MM.1S (cell line): ENCODE measurements at regions not wholly inside any gene's neighbourhood (a gene's known extent, or its start where the extent isn't known, plus 50 kb on each side); places are given as distances from the start of the nearest gene placed in this dataset.

ENCODE experiments used
- DNase-seq: peaks from one replicate; pipeline ENCODE4 v3.0.0-alpha.2; 2015
- H2AFZ ChIP-seq: fragments of 300-600 bp; sonication (generic); 2 replicates; pipeline ENCODE4 v1.6.0; 2016; ENCODE audit warnings: antibody characterized with exemption, low read length
- H3F3A ChIP-seq: fragments of 300-600 bp; sonication (generic); 2 replicates; pipeline ENCODE4 v1.6.1; 2016; ENCODE audit warnings: mild to moderate bottlenecking, antibody characterized with exemption, low read length, moderate library complexity, mixed read lengths; ENCODE audit not compliant: insufficient read depth
- H3K27ac ChIP-seq: fragments of 300-600 bp; sonication (generic); 2 replicates; pipeline ENCODE4 v1.5.1; 2016; ENCODE audit warnings: mild to moderate bottlenecking, low read length
- H3K27me3 ChIP-seq: fragments of 300-600 bp; sonication (generic); replicated peaks from 2 replicates; pipeline ENCODE4 v1.6.0; 2016; ENCODE audit warnings: low read length; ENCODE audit not compliant: insufficient read depth
- H3K36me3 ChIP-seq: fragments of 300-600 bp; sonication (generic); replicated peaks from 2 replicates; pipeline ENCODE4 v1.6.1; 2016; ENCODE audit warnings: mild to moderate bottlenecking, low read length, mixed read lengths; ENCODE audit not compliant: insufficient read depth
- H3K4me1 ChIP-seq: fragments of 300-600 bp; sonication (generic); 2 replicates; pipeline ENCODE4 v1.6.1; 2016; ENCODE audit warnings: low read length, mixed read lengths
- H3K4me2 ChIP-seq: fragments of 300-600 bp; sonication (generic); 2 replicates; pipeline ENCODE4 v1.6.0; 2016; ENCODE audit warnings: low read depth, low read length
- H3K4me3 ChIP-seq: fragments of 300-600 bp; sonication (generic); 2 replicates; pipeline ENCODE4 v1.5.1; 2016; ENCODE audit warnings: low read length, mixed read lengths
- H3K79me2 ChIP-seq: fragments of 300-600 bp; sonication (generic); 2 replicates; pipeline ENCODE4 v1.6.1; 2016; ENCODE audit warnings: mixed run types, low read length, mixed read lengths
- H3K9ac ChIP-seq: fragments of 300-600 bp; sonication (generic); 2 replicates; pipeline ENCODE4 v1.6.1; 2016; ENCODE audit warnings: low read length, mixed read lengths
- H3K9me2 ChIP-seq: fragments of 300-600 bp; sonication (generic); replicated peaks from 2 replicates; pipeline ENCODE4 v1.6.1; 2016; ENCODE audit warnings: mild to moderate bottlenecking, low read length, mixed read lengths; ENCODE audit not compliant: insufficient read depth
- H3K9me3 ChIP-seq: fragments of 300-600 bp; sonication (generic); replicated peaks from 2 replicates; pipeline ENCODE4 v1.6.1; 2016; ENCODE audit warnings: mild to moderate bottlenecking, low read length, mixed read lengths; ENCODE audit not compliant: insufficient read depth
- H4K20me1 ChIP-seq: fragments of 300-600 bp; sonication (generic); 2 replicates; pipeline ENCODE4 v1.6.1; 2016; ENCODE audit warnings: mild to moderate bottlenecking, low read length, moderate library complexity, mixed read lengths; ENCODE audit not compliant: insufficient read depth
- CTCF ChIP-seq: fragments of 300-600 bp; sonication (generic); IDR thresholded peaks from 2 replicates; pipeline ENCODE4 v1.5.1; 2016; ENCODE audit warnings: antibody characterized with exemption, low read length, mixed read lengths
- EZH2 ChIP-seq: fragments of 300-600 bp; sonication (generic); optimal IDR thresholded peaks from 2 replicates; pipeline ENCODE3; 2017; ENCODE audit warnings: low read depth, mild to moderate bottlenecking, antibody characterized with exemption, low read length, mixed read lengths
- EZH2phosphoT487 ChIP-seq: fragments of 300-600 bp; sonication (generic); IDR thresholded peaks from 2 replicates; pipeline ENCODE4 v1.6.1; 2018; ENCODE audit warnings: antibody characterized with exemption, low read length

DNA sequence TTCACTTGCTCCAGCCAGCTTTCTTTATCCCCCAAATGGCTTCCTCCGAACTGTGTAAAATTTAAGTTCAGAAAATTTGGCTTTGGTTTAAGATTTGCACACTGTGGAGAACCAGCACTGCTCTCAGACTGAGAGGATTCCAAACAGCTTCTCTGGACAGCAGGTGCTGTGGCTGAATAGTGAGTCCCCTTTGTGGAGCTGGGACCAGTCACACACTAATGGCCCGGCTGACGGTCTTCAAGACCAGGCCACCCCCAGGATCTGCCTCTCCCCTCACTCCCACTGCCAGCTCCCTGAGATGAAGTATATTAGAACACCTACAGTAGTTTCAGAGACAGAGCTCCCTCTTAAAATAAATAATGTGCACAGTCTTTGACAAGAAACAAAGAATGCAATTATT is 267.3 kb downstream of the BCAT1 start:
- no peaks in the 10 kb centered on the region for H3K9me2 ChIP-seq
- no peaks in the 10 kb centered on the region for H3K9me3 ChIP-seq
- DNase-seq = no peak
- H3K4me1 ChIP-seq = no peaks in the 10 kb centered on the region
- no peak overlapping the region for H3K4me3 ChIP-seq
- no peak overlapping the region for H3K9ac ChIP-seq
- no peak overlapping the region for H3K4me2 ChIP-seq
- no peaks in the 10 kb centered on the region for H3K79me2 ChIP-seq
- H3K27me3 ChIP-seq = no peaks in the 10 kb centered on the region
- TF ChIP-seq CTCF (no peak), EZH2 (no peak), EZH2phosphoT487 (no peak)
- no peaks in the 10 kb centered on the region for H3F3A ChIP-seq
- no peaks in the 10 kb centered on the region for H4K20me1 ChIP-seq
- H3K36me3 ChIP-seq = no peaks in the 10 kb centered on the region
- H2AFZ ChIP-seq = no peak overlapping the region
- no peak overlapping the region for H3K27ac ChIP-seq

DNA sequence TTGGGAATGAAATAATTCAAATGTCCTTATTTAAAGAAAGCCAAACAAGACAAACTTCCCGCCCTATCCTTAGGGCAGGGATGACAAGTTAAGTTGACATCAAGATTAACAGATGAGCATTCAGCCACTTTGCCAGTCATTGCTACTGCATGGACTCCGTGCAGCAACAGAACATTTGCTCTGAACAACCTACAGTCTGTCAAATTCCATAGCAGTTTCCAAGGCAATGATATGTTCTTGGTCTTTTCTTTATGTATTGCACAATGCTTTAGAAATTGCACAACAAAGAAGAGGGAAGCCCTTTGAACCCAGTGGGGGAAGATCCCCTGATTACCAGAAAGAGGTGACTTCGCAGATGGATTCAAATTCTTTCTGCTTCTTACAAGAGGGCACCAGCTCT is 269.8 kb downstream of the BCAT1 start:
- Histone ChIP-seq H3K27me3 (no peaks in the 10 kb centered on the region), H3K79me2 (no peaks in the 10 kb centered on the region), H4K20me1 (no peaks in the 10 kb centered on the region), H3K4me3 (no peak overlapping the region), H3K9me2 (no peaks in the 10 kb centered on the region), H3K36me3 (no peaks in the 10 kb centered on the region), H3K4me2 (no peak overlapping the region), H2AFZ (no peak overlapping the region), H3K9me3 (no peaks in the 10 kb centered on the region), H3K27ac (no peak overlapping the region), H3K9ac (no peak overlapping the region), H3K4me1 (no peaks in the 10 kb centered on the region), H3F3A (no peaks in the 10 kb centered on the region)
- no peak for DNase-seq
- TF ChIP-seq CTCF (no peak), EZH2 (no peak), EZH2phosphoT487 (no peak)

DNA sequence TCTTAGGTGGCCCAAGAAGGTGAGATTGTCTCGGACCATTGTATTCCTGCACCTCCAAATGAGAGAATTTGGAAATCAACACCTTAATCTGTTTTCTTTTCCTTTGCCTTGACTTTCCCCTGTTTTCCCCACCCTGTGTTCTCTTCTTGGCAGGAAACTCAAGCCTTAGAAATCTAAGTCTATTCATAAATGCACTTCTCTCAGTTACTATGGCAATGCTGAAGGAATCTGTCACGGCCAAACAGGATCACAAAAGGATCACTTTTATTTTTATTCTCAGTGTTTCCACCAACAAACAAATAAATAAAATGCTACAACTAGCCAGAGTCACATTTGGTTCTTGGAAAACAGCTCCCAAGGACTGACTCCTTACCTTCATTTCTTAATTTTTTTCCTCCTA is 270.5 kb downstream of the BCAT1 start:
- Histone ChIP-seq H3F3A (no peaks in the 10 kb centered on the region), H3K4me2 (no peak overlapping the region), H3K4me3 (no peak overlapping the region), H3K27me3 (no peaks in the 10 kb centered on the region), H3K27ac (no peak overlapping the region), H2AFZ (no peak overlapping the region), H3K36me3 (no peaks in the 10 kb centered on the region), H3K79me2 (no peaks in the 10 kb centered on the region), H3K9me2 (no peaks in the 10 kb centered on the region), H3K4me1 (no peaks in the 10 kb centered on the region), H3K9me3 (no peaks in the 10 kb centered on the region), H3K9ac (no peak overlapping the region), H4K20me1 (no peaks in the 10 kb centered on the region)
- TF ChIP-seq EZH2phosphoT487 (no peak), EZH2 (no peak)
- DNase-seq = no peak

- DNase-seq = no peak
- H2AFZ ChIP-seq = no peak overlapping the region
- no peaks in the 10 kb centered on the region for H3K36me3 ChIP-seq
- no peak overlapping the region for H3K27ac ChIP-seq
- no peaks in the 10 kb centered on the region for H3K4me1 ChIP-seq
- H3K27me3 ChIP-seq = no peaks in the 10 kb centered on the region
- H3F3A ChIP-seq = no peaks in the 10 kb centered on the region
- TF ChIP-seq EZH2phosphoT487 (no peak), CTCF (no peak), EZH2 (no peak)
- H3K9me2 ChIP-seq = no peaks in the 10 kb centered on the region
- no peak overlapping the region for H3K9ac ChIP-seq
- H3K4me2 ChIP-seq = no peak overlapping the region
- H3K9me3 ChIP-seq = no peaks in the 10 kb centered on the region
- H3K4me3 ChIP-seq = no peak overlapping the region
- H4K20me1 ChIP-seq = no peaks in the 10 kb centered on the region
- H3K79me2 ChIP-seq = no peaks in the 10 kb centered on the region
Observed at GRCh38 chr12:24668563-24668962, 280.3 kb downstream of the BCAT1 start.
